OCI-LY3 (cell line): ENCODE measurements at regions not wholly inside any gene's neighbourhood (a gene's known extent, or its start where the extent isn't known, plus 50 kb on each side); places are given as distances from the start of the nearest gene placed in this dataset.

Experiments used
- EZH2phosphoT487 ChIP-seq: fragments of 200-600 bp; shearing (Covaris generic); IDR thresholded peaks from 2 replicates; pipeline ENCODE4 v1.6.1; 2018; ENCODE audit warnings: antibody characterized with exemption, mixed run types, low read depth
- TF ChIP-seq, protein P1 (sequence below): fragments of 200-600, 300-600 bp; sonication (generic); IDR thresholded peaks from 2 replicates; pipeline ENCODE4 v1.5.1; 2014; ENCODE audit warnings: antibody characterized with exemption, low read length, low read depth

DNA sequence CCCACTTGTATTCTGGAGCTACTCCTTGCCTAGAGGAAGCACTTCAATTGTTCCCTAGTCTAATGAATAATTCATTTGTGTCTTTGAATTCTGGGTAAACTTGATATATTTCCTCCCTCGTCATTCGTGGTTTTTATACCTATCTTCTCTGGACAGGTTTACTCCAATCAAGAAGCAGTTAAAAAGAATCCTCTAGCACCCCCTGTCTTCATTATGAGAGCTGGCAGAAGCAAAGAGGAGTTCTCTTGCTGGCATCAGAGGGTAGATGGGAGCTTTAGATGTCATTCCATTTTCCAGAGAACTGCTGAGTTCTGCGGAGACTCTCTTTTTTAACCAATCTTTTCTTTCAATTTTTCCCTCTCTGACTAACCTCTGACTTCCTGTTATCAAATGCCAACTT is 627.7 kb downstream of the FGF9 start:
- TF ChIP-seq, protein P1, sequence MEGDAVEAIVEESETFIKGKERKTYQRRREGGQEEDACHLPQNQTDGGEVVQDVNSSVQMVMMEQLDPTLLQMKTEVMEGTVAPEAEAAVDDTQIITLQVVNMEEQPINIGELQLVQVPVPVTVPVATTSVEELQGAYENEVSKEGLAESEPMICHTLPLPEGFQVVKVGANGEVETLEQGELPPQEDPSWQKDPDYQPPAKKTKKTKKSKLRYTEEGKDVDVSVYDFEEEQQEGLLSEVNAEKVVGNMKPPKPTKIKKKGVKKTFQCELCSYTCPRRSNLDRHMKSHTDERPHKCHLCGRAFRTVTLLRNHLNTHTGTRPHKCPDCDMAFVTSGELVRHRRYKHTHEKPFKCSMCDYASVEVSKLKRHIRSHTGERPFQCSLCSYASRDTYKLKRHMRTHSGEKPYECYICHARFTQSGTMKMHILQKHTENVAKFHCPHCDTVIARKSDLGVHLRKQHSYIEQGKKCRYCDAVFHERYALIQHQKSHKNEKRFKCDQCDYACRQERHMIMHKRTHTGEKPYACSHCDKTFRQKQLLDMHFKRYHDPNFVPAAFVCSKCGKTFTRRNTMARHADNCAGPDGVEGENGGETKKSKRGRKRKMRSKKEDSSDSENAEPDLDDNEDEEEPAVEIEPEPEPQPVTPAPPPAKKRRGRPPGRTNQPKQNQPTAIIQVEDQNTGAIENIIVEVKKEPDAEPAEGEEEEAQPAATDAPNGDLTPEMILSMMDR: no peak
- TF ChIP-seq EZH2phosphoT487: no peak
